HCT116 (cell line): ENCODE measurements at regions not wholly inside any gene's neighbourhood (a gene's known extent, or its start where the extent isn't known, plus 50 kb on each side); places are given as distances from the start of the nearest gene placed in this dataset.

Experiments used
- ATAC-seq: fragments of 200-7000 bp; cut with Tn5 transposase; 2 replicates; pipeline ENCODE4 v1.9.1; 2020; ENCODE audit warnings: mild to moderate bottlenecking, moderate library complexity
- BruUV-seq: library from RNA; stranded (reverse); fragments of 400-500 nt; replicated peaks from 2 replicates; lab custom pipeline; 2021; lab: Mats Ljungman, UMichigan
- CTCF ChIA-PET: fragments of 300-600 bp; sonication (Branson Sonifier 250); formaldehyde crosslinking; loops from one replicate; lab custom pipeline; 2021; ENCODE audit warnings: antibody characterized with exemption; lab: Charles Lee
- POLR2A ChIA-PET: fragments of 300-600, 350-600 bp; sonication (Branson Sonifier 250); formaldehyde crosslinking; loops from one replicate; lab custom pipeline; 2021; ENCODE audit warnings: antibody characterized with exemption; lab: Charles Lee
- RAD21 ChIA-PET, 2 experiments: fragments of 300-600 bp; sonication (Branson Sonifier 250); formaldehyde crosslinking; loops; one replicate each; lab custom pipeline; 2023; ENCODE audit warnings: low total read pairs in 2 of 2; ENCODE audit not compliant: uncharacterized antibody in 2 of 2, unreplicated experiment in 2 of 2, low non-redundant PET in 1 of 2; lab: Charles Lee
- DNase-seq: peaks from one replicate; pipeline ENCODE4 v3.0.0-alpha.2; 2010; ENCODE audit warnings: low read depth, low spot score
- H2AFZ ChIP-seq: fragments of 200-600 bp; shearing (Covaris generic), sonication (generic); 2 replicates; pipeline ENCODE4 v1.6.1; 2017; ENCODE audit warnings: low read depth, mixed run types, mixed read lengths, antibody characterized with exemption, low read length; ENCODE audit not compliant: poor library complexity, severe bottlenecking
- H3K27ac ChIP-seq: 2 replicates; pipeline ENCODE4 v1.5.1; 2012; ENCODE audit warnings: low read depth, low read length
- H3K27me3 ChIP-seq: fragments of 200-600 bp; sonication (generic); 2 replicates; pipeline ENCODE4 v1.6.1; 2016; ENCODE audit warnings: mixed run types, low read length, mixed read lengths; ENCODE audit not compliant: insufficient read depth
- H3K36me3 ChIP-seq, 2 experiments: fragments of 200-500 bp in 1 of 2; fragments of 200-600 bp in 1 of 2; sonication (Bioruptor generic) in 1 of 2; sonication (generic) in 1 of 2; 2 replicates each; pipeline versions ENCODE4 v1.5.1 to v1.6.1; 2014 to 2016; ENCODE audit warnings: low read length in 2 of 2, inconsistent platforms in 1 of 2, mixed read lengths in 1 of 2, mixed run types in 1 of 2; ENCODE audit not compliant: insufficient read depth in 2 of 2, control insufficient read depth in 1 of 2
- H3K4me1 ChIP-seq, 2 experiments: fragments of 200-600 bp in 1 of 2; sonication (generic) in 1 of 2; 2 replicates each; pipeline versions ENCODE4 v1.5.1 to v1.6.1; 2012 to 2017; ENCODE audit warnings: low read length in 2 of 2, inconsistent platforms in 1 of 2, mild to moderate bottlenecking in 1 of 2, mixed read lengths in 1 of 2, mixed run types in 1 of 2, moderate library complexity in 1 of 2; ENCODE audit not compliant: insufficient read depth in 2 of 2, control insufficient read depth in 1 of 2
- H3K4me2 ChIP-seq: fragments of 200-600 bp; sonication (generic); 2 replicates; pipeline ENCODE4 v1.6.1; 2017; ENCODE audit warnings: mixed run types, low read length, mixed read lengths
- H3K4me3 ChIP-seq, 2 experiments: fragments of 200-600 bp in 1 of 2; sonication (generic) in 1 of 2; replicated peaks in 1 of 2; 2 replicates each; pipeline ENCODE4 v1.5.1; 2011 to 2016; ENCODE audit warnings: low read length in 2 of 2, control low read depth in 1 of 2, low read depth in 1 of 2, mild to moderate bottlenecking in 1 of 2, mixed read lengths in 1 of 2, mixed run types in 1 of 2
- H3K79me2 ChIP-seq: fragments of 200-600 bp; sonication (generic); 2 replicates; pipeline ENCODE4 v1.6.1; 2017; ENCODE audit warnings: mild to moderate bottlenecking, mixed run types, low read length, moderate library complexity, mixed read lengths; ENCODE audit not compliant: insufficient read depth
- H3K9ac ChIP-seq: fragments of 200-600 bp; sonication (generic); 2 replicates; pipeline ENCODE4 v1.6.1; 2016; ENCODE audit warnings: low read length, mixed read lengths
- H3K9me2 ChIP-seq: fragments of 200-600 bp; sonication (generic), shearing (Covaris generic); 2 replicates; pipeline ENCODE4 v1.6.1; 2017; ENCODE audit warnings: mixed run types, mild to moderate bottlenecking, moderate library complexity; ENCODE audit not compliant: insufficient read depth
- H3K9me3 ChIP-seq, 2 experiments: fragments of 200-500 bp in 1 of 2; fragments of 200-600 bp in 1 of 2; sonication (Bioruptor generic) in 1 of 2; sonication (generic) in 1 of 2; 2 replicates each; pipeline ENCODE4 v1.6.1; 2014 to 2017; ENCODE audit warnings: low read length in 2 of 2, mixed read lengths in 2 of 2, inconsistent platforms in 1 of 2, low read depth in 1 of 2, mild to moderate bottlenecking in 1 of 2, mixed run types in 1 of 2, moderate library complexity in 1 of 2; ENCODE audit not compliant: control insufficient read depth in 1 of 2, insufficient read depth in 1 of 2
- H4K20me1 ChIP-seq: fragments of 200-600 bp; sonication (generic), shearing (Covaris generic); 2 replicates; pipeline ENCODE4 v1.6.1; 2017; ENCODE audit warnings: mixed run types, mild to moderate bottlenecking, moderate library complexity; ENCODE audit not compliant: insufficient read depth
- ATF3 ChIP-seq: IDR thresholded peaks from 2 replicates; pipeline ENCODE4 v1.6.1; 2012
- CBX3 ChIP-seq: IDR thresholded peaks from 2 replicates; pipeline ENCODE4 v1.6.1; 2012; ENCODE audit warnings: low read depth
- CEBPB ChIP-seq: IDR thresholded peaks from 2 replicates; pipeline ENCODE4 v1.6.1; 2012; ENCODE audit warnings: low read depth
- EGR1 ChIP-seq: IDR thresholded peaks from 2 replicates; pipeline ENCODE4 v1.6.1; 2012; ENCODE audit warnings: low read depth
- ELF1 ChIP-seq: IDR thresholded peaks from 2 replicates; pipeline ENCODE4 v1.6.1; 2012; ENCODE audit warnings: low read depth, borderline replicate concordance
- EZH2 ChIP-seq: fragments of 200-600 bp; sonication (generic); IDR thresholded peaks from 2 replicates; pipeline ENCODE4 v1.6.1; 2017; ENCODE audit warnings: antibody characterized with exemption, mixed run types
- EZH2phosphoT487 ChIP-seq: fragments of 200-600 bp; IDR thresholded peaks from 2 replicates; pipeline ENCODE4 v1.6.1; 2018; ENCODE audit warnings: antibody characterized with exemption, borderline replicate concordance
- FOSL1 ChIP-seq: IDR thresholded peaks from 2 replicates; pipeline ENCODE4 v1.6.1; 2012; ENCODE audit warnings: low read depth
- POLR2A ChIP-seq: IDR thresholded peaks from 2 replicates; pipeline ENCODE4 v1.7.0; 2011; ENCODE audit warnings: borderline replicate concordance; ENCODE audit not compliant: insufficient read depth, insufficient read length; ENCODE audit errors: extremely low read depth
- POLR2AphosphoS5 ChIP-seq: IDR thresholded peaks from 2 replicates; pipeline ENCODE4 v1.6.1; 2011; ENCODE audit warnings: mild to moderate bottlenecking, low read depth, low read length, moderate library complexity
- SP1 ChIP-seq: IDR thresholded peaks from 2 replicates; pipeline ENCODE4 v1.6.1; 2012; ENCODE audit warnings: low read depth
- SRF ChIP-seq: IDR thresholded peaks from 2 replicates; pipeline ENCODE4 v1.6.1; 2012; ENCODE audit warnings: low read depth
- TCF7L2 ChIP-seq: IDR thresholded peaks from 2 replicates; pipeline ENCODE4 v1.7.0; 2011; ENCODE audit warnings: borderline replicate concordance, inconsistent platforms; ENCODE audit not compliant: insufficient read depth, insufficient read length; ENCODE audit errors: extremely low read depth
- ZBTB33 ChIP-seq: IDR thresholded peaks from 2 replicates; pipeline ENCODE4 v1.6.1; 2011; ENCODE audit warnings: mild to moderate bottlenecking, low read length, moderate library complexity; ENCODE audit not compliant: insufficient replicate concordance; ENCODE audit errors: extremely low read depth
- ZFX ChIP-seq: fragments of 450-650 bp; IDR thresholded peaks from 2 replicates; pipeline ENCODE4 v1.6.1; 2017
- ZNF274 ChIP-seq: fragments of 200-500 bp; sonication (Bioruptor generic); IDR thresholded peaks from 2 replicates; pipeline ENCODE4 v1.6.1; 2014; ENCODE audit warnings: mild to moderate bottlenecking, low read depth, low read length, inconsistent platforms
- intact Hi-C: fragments of 100-400 bp; cut with micrococcal nuclease; formaldehyde crosslinking; loops from 2 replicates; pipeline ENCODE4 v1.10.0; 2022
- TF ChIP-seq, protein P1 (sequence below), 3 experiments: fragments of 200-600 bp in 1 of 3; sonication (generic) in 1 of 3; IDR thresholded peaks in 2 of 3; conservative IDR thresholded peaks in 1 of 3; 2 replicates each; pipeline ENCODE4 v1.5.1; 2012 to 2017; ENCODE audit warnings: low read depth in 2 of 3, low read length in 2 of 3, antibody characterized with exemption in 1 of 3, borderline replicate concordance in 1 of 3, control low read depth in 1 of 3, mild to moderate bottlenecking in 1 of 3, mixed read lengths in 1 of 3, mixed run types in 1 of 3, moderate library complexity in 1 of 3; ENCODE audit not compliant: insufficient read depth in 1 of 3
- TF ChIP-seq, protein P2 (sequence below): IDR thresholded peaks from 2 replicates; pipeline ENCODE4 v1.6.1; 2012; ENCODE audit warnings: low read depth

- no peak overlapping the region for H3K27ac ChIP-seq
- no peaks in the 10 kb centered on the region for H3K27me3 ChIP-seq
- intact Hi-C loops = no loop called here
- no peak for ATAC-seq
- no peaks in the 10 kb centered on the region for H3K4me1 ChIP-seq
- H3K36me3 ChIP-seq = no peaks in the 10 kb centered on the region
- H3K9me3 ChIP-seq = peaks cover 15 to 28% of the 10 kb centered on the region in 2 experiments
- H3K4me2 ChIP-seq = no peak overlapping the region
- H3K4me3 ChIP-seq = no peak overlapping the region
- no TSS peak for BruUV-seq
- no peak for DNase-seq
- H3K9me2 ChIP-seq = no peaks in the 10 kb centered on the region
- no peaks in the 10 kb centered on the region for H3K79me2 ChIP-seq
- POLR2A ChIA-PET = no interaction called here
- CTCF ChIA-PET = no interaction called here
- H3K9ac ChIP-seq = no peak overlapping the region
- RAD21 ChIA-PET = no interaction called here
- TF ChIP-seq SP1 (no peak), EZH2 (no peak), ZFX (no peak), SRF (no peak), POLR2A (no peak), ATF3 (no peak), ELF1 (no peak), TCF7L2 (no peak), EGR1 (no peak), ZNF274 (no peak), POLR2AphosphoS5 (no peak), EZH2phosphoT487 (no peak), CBX3 (no peak), CEBPB (no peak), ZBTB33 (no peak), FOSL1 (no peak)
- TF ChIP-seq, protein P1, sequence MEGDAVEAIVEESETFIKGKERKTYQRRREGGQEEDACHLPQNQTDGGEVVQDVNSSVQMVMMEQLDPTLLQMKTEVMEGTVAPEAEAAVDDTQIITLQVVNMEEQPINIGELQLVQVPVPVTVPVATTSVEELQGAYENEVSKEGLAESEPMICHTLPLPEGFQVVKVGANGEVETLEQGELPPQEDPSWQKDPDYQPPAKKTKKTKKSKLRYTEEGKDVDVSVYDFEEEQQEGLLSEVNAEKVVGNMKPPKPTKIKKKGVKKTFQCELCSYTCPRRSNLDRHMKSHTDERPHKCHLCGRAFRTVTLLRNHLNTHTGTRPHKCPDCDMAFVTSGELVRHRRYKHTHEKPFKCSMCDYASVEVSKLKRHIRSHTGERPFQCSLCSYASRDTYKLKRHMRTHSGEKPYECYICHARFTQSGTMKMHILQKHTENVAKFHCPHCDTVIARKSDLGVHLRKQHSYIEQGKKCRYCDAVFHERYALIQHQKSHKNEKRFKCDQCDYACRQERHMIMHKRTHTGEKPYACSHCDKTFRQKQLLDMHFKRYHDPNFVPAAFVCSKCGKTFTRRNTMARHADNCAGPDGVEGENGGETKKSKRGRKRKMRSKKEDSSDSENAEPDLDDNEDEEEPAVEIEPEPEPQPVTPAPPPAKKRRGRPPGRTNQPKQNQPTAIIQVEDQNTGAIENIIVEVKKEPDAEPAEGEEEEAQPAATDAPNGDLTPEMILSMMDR (IDR thresholded peaks at IDR 0.05 in 2 of 3, conservative IDR thresholded peaks at IDR 0.05 in 1 of 3; ENCODE audit: borderline replicate concordance in 1 of 3, insufficient read depth in 1 of 3, low read depth in 2 of 3, low read length in 2 of 3) = no peak
- TF ChIP-seq, protein P2, sequence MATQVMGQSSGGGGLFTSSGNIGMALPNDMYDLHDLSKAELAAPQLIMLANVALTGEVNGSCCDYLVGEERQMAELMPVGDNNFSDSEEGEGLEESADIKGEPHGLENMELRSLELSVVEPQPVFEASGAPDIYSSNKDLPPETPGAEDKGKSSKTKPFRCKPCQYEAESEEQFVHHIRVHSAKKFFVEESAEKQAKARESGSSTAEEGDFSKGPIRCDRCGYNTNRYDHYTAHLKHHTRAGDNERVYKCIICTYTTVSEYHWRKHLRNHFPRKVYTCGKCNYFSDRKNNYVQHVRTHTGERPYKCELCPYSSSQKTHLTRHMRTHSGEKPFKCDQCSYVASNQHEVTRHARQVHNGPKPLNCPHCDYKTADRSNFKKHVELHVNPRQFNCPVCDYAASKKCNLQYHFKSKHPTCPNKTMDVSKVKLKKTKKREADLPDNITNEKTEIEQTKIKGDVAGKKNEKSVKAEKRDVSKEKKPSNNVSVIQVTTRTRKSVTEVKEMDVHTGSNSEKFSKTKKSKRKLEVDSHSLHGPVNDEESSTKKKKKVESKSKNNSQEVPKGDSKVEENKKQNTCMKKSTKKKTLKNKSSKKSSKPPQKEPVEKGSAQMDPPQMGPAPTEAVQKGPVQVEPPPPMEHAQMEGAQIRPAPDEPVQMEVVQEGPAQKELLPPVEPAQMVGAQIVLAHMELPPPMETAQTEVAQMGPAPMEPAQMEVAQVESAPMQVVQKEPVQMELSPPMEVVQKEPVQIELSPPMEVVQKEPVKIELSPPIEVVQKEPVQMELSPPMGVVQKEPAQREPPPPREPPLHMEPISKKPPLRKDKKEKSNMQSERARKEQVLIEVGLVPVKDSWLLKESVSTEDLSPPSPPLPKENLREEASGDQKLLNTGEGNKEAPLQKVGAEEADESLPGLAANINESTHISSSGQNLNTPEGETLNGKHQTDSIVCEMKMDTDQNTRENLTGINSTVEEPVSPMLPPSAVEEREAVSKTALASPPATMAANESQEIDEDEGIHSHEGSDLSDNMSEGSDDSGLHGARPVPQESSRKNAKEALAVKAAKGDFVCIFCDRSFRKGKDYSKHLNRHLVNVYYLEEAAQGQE = no peak
- no peak overlapping the region for H2AFZ ChIP-seq
- H4K20me1 ChIP-seq = no peaks in the 10 kb centered on the region
Measured at GRCh38 chr21:28193189-28193588, 799.5 kb downstream of the LTN1 start.
